H1 (cell line): ENCODE measurements at regions not wholly inside any gene's neighbourhood (a gene's known extent, or its start where the extent isn't known, plus 50 kb on each side); places are given as distances from the start of the nearest gene placed in this dataset.

Experiments
- ASH2L ChIP-seq: fragments of 200-600, 300-600 bp; sonication (generic); IDR thresholded peaks from one replicate; pipeline ENCODE4 v1.7.1; 2017; ENCODE audit warnings: low read length
- BCL11A ChIP-seq, 2 experiments: IDR thresholded peaks; one replicate each; pipeline ENCODE4 v1.6.1; 2011; ENCODE audit warnings: low read depth in 2 of 2, low read length in 2 of 2, mild to moderate bottlenecking in 2 of 2
- CBX8 ChIP-seq: fragments of 300-800, 300-1000 bp; sonication (generic); IDR thresholded peaks from 2 replicates; pipeline ENCODE4 v1.7.1; 2016; ENCODE audit warnings: low read depth, low read length, borderline replicate concordance
- EP300 ChIP-seq, 2 experiments: IDR thresholded peaks; 1 replicate in 1 of 2; 2 replicates in 1 of 2; pipeline ENCODE4 v1.6.1; 2011 to 2012; ENCODE audit warnings: low read depth in 2 of 2, low read length in 2 of 2, mild to moderate bottlenecking in 2 of 2, borderline replicate concordance in 1 of 2, inconsistent platforms in 1 of 2, moderate library complexity in 1 of 2
- HDAC6 ChIP-seq: IDR thresholded peaks from one replicate; pipeline ENCODE4 v1.7.1; 2012; ENCODE audit warnings: low read depth, mild to moderate bottlenecking, inconsistent platforms, low read length, moderate library complexity
- NANOG ChIP-seq: IDR thresholded peaks from 2 replicates; pipeline ENCODE4 v1.6.1; 2011; ENCODE audit warnings: low read length, low read depth, mild to moderate bottlenecking, inconsistent platforms; ENCODE audit not compliant: insufficient read depth, poor library complexity, severe bottlenecking
- NRF1 ChIP-seq: IDR thresholded peaks from 2 replicates; pipeline ENCODE4 v1.6.1; 2011; ENCODE audit warnings: mild to moderate bottlenecking, low read depth, low read length, improper control_type of control experiment
- POLR2AphosphoS5 ChIP-seq: IDR thresholded peaks from 2 replicates; pipeline ENCODE4 v1.6.1; 2011; ENCODE audit warnings: low read depth, low read length
- RNF2 ChIP-seq: fragments of 200-900, 300-1000 bp; sonication (generic); IDR thresholded peaks from 2 replicates; pipeline ENCODE4 v1.7.1; 2016; ENCODE audit warnings: borderline replicate concordance, low read depth, mild to moderate bottlenecking, antibody characterized with exemption, low read length; ENCODE audit not compliant: poor library complexity, severe bottlenecking; ENCODE audit errors: missing control alignments
- SP4 ChIP-seq: IDR thresholded peaks from 2 replicates; pipeline ENCODE4 v1.6.1; 2012; ENCODE audit warnings: low read length, inconsistent platforms
- TF ChIP-seq, protein P1 (sequence below), 3 experiments: IDR thresholded peaks; 1 replicate in 2 of 3; 2 replicates in 1 of 3; pipeline versions ENCODE4 v1.5.1 to v1.6.1; 2011; ENCODE audit warnings: low read length in 3 of 3, mild to moderate bottlenecking in 3 of 3, inconsistent platforms in 2 of 3, low read depth in 1 of 3, moderate library complexity in 1 of 3; ENCODE audit not compliant: insufficient read depth in 1 of 3; ENCODE audit errors: control extremely low read depth in 1 of 3

GRCh38 chr13:33639626-33640080, 178.3 kb upstream of the RFC3 start (continued):
- TF ChIP-seq, protein P1, sequence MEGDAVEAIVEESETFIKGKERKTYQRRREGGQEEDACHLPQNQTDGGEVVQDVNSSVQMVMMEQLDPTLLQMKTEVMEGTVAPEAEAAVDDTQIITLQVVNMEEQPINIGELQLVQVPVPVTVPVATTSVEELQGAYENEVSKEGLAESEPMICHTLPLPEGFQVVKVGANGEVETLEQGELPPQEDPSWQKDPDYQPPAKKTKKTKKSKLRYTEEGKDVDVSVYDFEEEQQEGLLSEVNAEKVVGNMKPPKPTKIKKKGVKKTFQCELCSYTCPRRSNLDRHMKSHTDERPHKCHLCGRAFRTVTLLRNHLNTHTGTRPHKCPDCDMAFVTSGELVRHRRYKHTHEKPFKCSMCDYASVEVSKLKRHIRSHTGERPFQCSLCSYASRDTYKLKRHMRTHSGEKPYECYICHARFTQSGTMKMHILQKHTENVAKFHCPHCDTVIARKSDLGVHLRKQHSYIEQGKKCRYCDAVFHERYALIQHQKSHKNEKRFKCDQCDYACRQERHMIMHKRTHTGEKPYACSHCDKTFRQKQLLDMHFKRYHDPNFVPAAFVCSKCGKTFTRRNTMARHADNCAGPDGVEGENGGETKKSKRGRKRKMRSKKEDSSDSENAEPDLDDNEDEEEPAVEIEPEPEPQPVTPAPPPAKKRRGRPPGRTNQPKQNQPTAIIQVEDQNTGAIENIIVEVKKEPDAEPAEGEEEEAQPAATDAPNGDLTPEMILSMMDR (IDR thresholded peaks at IDR 0.05; ENCODE audit: control extremely low read depth in 1 of 3, insufficient read depth in 1 of 3, low read depth in 1 of 3, low read length in 3 of 3), result no peak
- no peak for TF ChIP-seq POLR2AphosphoS5
- TF ChIP-seq NANOG, result no peak
- TF ChIP-seq NRF1, result no peak
- TF ChIP-seq BCL11A (IDR thresholded peaks at IDR 0.05; ENCODE audit: low read depth in 2 of 2, low read length in 2 of 2), result no peak
- TF ChIP-seq EP300 (IDR thresholded peaks at IDR 0.05; ENCODE audit: borderline replicate concordance in 1 of 2, low read depth in 2 of 2, low read length in 2 of 2), result no peak
- TF ChIP-seq RNF2, result no peak
- no peak for TF ChIP-seq HDAC6
- TF ChIP-seq ASH2L, result no peak
- no peak for TF ChIP-seq CBX8
- no peak for TF ChIP-seq SP4
